Hepatocyte (in vitro differentiated cells): ENCODE measurements at regions not wholly inside any gene's neighbourhood (a gene's known extent, or its start where the extent isn't known, plus 50 kb on each side); places are given as distances from the start of the nearest gene placed in this dataset.

Source experiments
- DNase-seq: peaks from one replicate; pipeline ENCODE4 v3.0.0-alpha.2; 2016; ENCODE audit warnings: low spot score
- H2AFZ ChIP-seq: fragments of 200-600 bp; sonication (generic); 2 replicates; pipeline ENCODE4 v1.6.0; 2016; ENCODE audit warnings: antibody characterized with exemption, mild to moderate bottlenecking
- H3K27ac ChIP-seq: fragments of 200-600 bp; sonication (generic); 2 replicates; pipeline ENCODE4 v1.5.1; 2016; ENCODE audit warnings: mild to moderate bottlenecking
- H3K27me3 ChIP-seq: fragments of 200-600 bp; sonication (generic); 2 replicates; pipeline ENCODE4 v1.6.1; 2016
- H3K36me3 ChIP-seq: fragments of 200-600 bp; sonication (generic); replicated peaks from 2 replicates; pipeline ENCODE4 v1.5.1; 2016; ENCODE audit warnings: low read depth; ENCODE audit not compliant: insufficient read depth
- H3K4me1 ChIP-seq: fragments of 200-600 bp; sonication (generic); 2 replicates; pipeline ENCODE4 v1.5.1; 2016; ENCODE audit warnings: mild to moderate bottlenecking, moderate library complexity; ENCODE audit not compliant: insufficient read depth
- H3K4me2 ChIP-seq: fragments of 200-600 bp; sonication (generic); 2 replicates; pipeline ENCODE4 v1.6.0; 2016
- H3K4me3 ChIP-seq: fragments of 200-600 bp; sonication (generic); 2 replicates; pipeline ENCODE4 v1.5.1; 2016; ENCODE audit warnings: mild to moderate bottlenecking
- H3K79me2 ChIP-seq: fragments of 200-600 bp; sonication (generic); 2 replicates; pipeline ENCODE4 v1.6.0; 2017; ENCODE audit warnings: mild to moderate bottlenecking
- H3K9me2 ChIP-seq: fragments of 200-600 bp; sonication (generic); replicated peaks from 2 replicates; pipeline ENCODE4 v1.6.0; 2017; ENCODE audit warnings: mild to moderate bottlenecking; ENCODE audit not compliant: insufficient read depth
- H3K9me3 ChIP-seq: fragments of 200-600 bp; sonication (generic); 2 replicates; pipeline ENCODE4 v1.5.1; 2016; ENCODE audit warnings: low read depth, mild to moderate bottlenecking
- H4K20me1 ChIP-seq: fragments of 200-600 bp; sonication (generic); 2 replicates; pipeline ENCODE4 v1.6.0; 2016; ENCODE audit warnings: mild to moderate bottlenecking; ENCODE audit not compliant: insufficient read depth, poor library complexity, severe bottlenecking
- EZH2 ChIP-seq: fragments of 200-600 bp; sonication (generic); IDR thresholded peaks from 2 replicates; pipeline ENCODE4 v1.6.1; 2016; ENCODE audit warnings: antibody characterized with exemption, mild to moderate bottlenecking, borderline replicate concordance
- EZH2phosphoT487 ChIP-seq: fragments of 200-600 bp; sonication (generic); IDR thresholded peaks from one replicate; pipeline ENCODE4 v1.6.1; 2018; ENCODE audit warnings: antibody characterized with exemption, mild to moderate bottlenecking, low read depth, moderate library complexity; ENCODE audit not compliant: unreplicated experiment, severe bottlenecking
- WGBS: methylation state at CpG from one replicate; pipeline ENCODE4 v1.1.6; 2016; ENCODE audit warnings: low lambda C conversion rate; ENCODE audit errors: missing lambda C conversion rate; 5-methylcytosine and 5-hydroxymethylcytosine counted together
- TF ChIP-seq, protein P1 (sequence below): fragments of 200-600 bp; sonication (generic); IDR thresholded peaks from 2 replicates; pipeline ENCODE4 v1.5.1; 2016; ENCODE audit warnings: antibody characterized with exemption, mild to moderate bottlenecking; ENCODE audit not compliant: poor library complexity

DNA sequence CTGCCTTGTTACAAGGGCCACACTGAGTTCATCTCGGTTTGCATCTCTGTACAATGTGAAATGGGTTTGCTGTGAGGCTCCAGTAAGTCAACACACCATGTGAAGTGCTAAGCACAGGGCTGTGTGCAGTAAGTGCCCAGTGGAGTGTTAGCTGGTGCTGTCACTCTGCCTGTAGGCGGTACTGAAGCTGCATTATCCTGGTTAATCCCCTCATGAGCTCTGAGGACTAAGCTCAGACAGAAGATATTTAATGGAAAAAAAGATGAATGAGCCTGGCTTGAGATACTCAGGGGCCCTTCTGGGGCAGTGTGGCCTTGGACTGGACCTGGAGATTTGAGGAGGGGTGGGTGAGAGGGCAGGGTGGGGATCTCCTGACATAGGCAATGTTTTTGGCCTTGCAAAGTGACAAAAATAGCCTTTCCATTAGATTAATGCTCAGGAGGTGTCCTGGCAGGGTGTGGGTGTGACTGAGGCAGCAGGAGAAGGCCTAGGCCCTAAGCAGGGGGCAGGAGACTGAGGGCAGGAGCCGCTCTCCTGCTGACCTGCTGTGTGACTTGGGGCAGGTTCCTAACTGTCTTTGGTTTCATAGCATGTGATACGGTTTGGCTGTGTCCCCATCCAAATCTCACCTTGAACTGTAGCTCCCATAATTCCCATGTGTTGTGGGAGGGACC, 570.5 kb downstream of the PTPRU start:
- no peaks in the 10 kb centered on the region for H3K4me1 ChIP-seq
- no peak overlapping the region for H3K4me3 ChIP-seq
- no peaks in the 10 kb centered on the region for H3K9me2 ChIP-seq
- H3K36me3 ChIP-seq: no peaks in the 10 kb centered on the region
- H2AFZ ChIP-seq: no peak overlapping the region
- no peaks in the 10 kb centered on the region for H3K79me2 ChIP-seq
- H3K4me2 ChIP-seq: no peak overlapping the region
- 59% methylated on average over 4 of the region's 4 CpGs for WGBS
- DNase-seq: no peak
- no peaks in the 10 kb centered on the region for H4K20me1 ChIP-seq
- H3K27ac ChIP-seq: no peak overlapping the region
- peaks cover 6% of the 10 kb centered on the region for H3K27me3 ChIP-seq
- H3K9me3 ChIP-seq: no peaks in the 10 kb centered on the region
- no peak for TF ChIP-seq EZH2phosphoT487
- no peak for TF ChIP-seq EZH2
- TF ChIP-seq, protein P1, sequence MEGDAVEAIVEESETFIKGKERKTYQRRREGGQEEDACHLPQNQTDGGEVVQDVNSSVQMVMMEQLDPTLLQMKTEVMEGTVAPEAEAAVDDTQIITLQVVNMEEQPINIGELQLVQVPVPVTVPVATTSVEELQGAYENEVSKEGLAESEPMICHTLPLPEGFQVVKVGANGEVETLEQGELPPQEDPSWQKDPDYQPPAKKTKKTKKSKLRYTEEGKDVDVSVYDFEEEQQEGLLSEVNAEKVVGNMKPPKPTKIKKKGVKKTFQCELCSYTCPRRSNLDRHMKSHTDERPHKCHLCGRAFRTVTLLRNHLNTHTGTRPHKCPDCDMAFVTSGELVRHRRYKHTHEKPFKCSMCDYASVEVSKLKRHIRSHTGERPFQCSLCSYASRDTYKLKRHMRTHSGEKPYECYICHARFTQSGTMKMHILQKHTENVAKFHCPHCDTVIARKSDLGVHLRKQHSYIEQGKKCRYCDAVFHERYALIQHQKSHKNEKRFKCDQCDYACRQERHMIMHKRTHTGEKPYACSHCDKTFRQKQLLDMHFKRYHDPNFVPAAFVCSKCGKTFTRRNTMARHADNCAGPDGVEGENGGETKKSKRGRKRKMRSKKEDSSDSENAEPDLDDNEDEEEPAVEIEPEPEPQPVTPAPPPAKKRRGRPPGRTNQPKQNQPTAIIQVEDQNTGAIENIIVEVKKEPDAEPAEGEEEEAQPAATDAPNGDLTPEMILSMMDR: no peak

DNA sequence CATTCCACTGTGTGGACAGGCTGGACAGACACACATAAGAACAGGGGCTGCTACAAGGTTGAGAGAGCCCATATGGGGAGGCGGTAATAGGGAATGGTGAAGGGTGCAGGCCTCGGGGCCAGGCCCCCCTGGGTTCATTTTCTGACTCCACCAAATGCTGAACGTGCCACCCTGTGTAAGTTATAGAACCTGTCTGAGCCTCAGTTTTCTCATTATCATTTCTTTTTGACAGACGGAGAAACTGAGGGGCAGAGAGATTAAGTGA, 569.5 kb downstream of the PTPRU start:
- DNase-seq: no peak
- Histone ChIP-seq H3K4me1 (no peaks in the 10 kb centered on the region), H3K4me2 (no peak overlapping the region), H3K36me3 (no peaks in the 10 kb centered on the region), H3K9me2 (no peaks in the 10 kb centered on the region), H4K20me1 (no peaks in the 10 kb centered on the region), H3K27me3 (peaks cover 6% of the 10 kb centered on the region), H3K79me2 (no peaks in the 10 kb centered on the region), H3K4me3 (no peak overlapping the region), H3K9me3 (no peaks in the 10 kb centered on the region), H2AFZ (no peak overlapping the region), H3K27ac (no peak overlapping the region)
- TF ChIP-seq EZH2phosphoT487: no peak
- no peak for TF ChIP-seq EZH2
- TF ChIP-seq, protein P1: no peak
- WGBS: 89% methylated on average over 4 of the region's 4 CpGs

DNA sequence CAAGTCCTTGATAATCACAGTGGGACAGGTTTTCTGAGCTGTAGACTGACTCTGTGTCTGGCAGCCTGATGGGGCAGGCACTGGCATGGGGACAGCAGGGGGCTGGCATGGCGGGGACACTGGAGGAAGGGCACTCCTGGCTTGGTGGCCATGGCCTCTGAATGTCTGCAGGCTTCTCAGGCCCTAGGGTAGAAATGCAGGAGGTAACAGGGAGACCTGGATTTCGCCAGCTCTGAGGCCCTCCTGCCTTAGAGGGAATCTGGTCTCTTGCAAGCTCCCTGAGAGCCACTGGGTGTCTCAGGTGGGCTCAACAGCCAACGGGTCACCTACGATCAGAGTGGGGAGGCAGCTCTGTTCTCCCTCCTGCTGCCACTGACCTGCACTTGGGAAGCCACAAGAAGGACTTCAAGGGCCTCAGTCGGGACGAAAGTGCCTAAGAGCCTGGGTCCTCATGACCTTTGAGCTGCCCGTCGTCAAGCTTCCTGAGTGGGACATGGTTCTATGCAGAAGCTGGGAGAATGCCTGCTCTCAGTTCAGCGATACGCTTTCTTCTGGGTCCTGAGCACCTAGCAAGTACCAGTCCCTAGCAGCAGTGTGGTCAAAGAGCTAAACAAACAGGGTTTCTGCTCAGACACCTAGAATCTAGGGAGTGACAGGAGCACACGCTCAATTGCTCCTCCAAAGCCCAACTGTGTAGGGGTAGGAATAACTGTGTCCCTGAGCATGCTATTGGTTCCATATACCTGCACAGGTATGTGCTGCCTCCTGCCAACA, 569.0 kb downstream of the PTPRU start:
- no peaks in the 10 kb centered on the region for H3K4me1 ChIP-seq
- no peak overlapping the region for H3K27ac ChIP-seq
- no peak overlapping the region for H2AFZ ChIP-seq
- DNase-seq: no peak
- H3K4me2 ChIP-seq: no peak overlapping the region
- H3K36me3 ChIP-seq: no peaks in the 10 kb centered on the region
- WGBS: 76% methylated on average over 11 of the region's 11 CpGs
- no peaks in the 10 kb centered on the region for H3K9me2 ChIP-seq
- H3K27me3 ChIP-seq: peaks cover 6% of the 10 kb centered on the region
- TF ChIP-seq EZH2phosphoT487 (no peak), EZH2 (no peak)
- TF ChIP-seq, protein P1: no peak
- H3K79me2 ChIP-seq: no peaks in the 10 kb centered on the region
- H4K20me1 ChIP-seq: no peaks in the 10 kb centered on the region
- H3K9me3 ChIP-seq: no peaks in the 10 kb centered on the region
- no peak overlapping the region for H3K4me3 ChIP-seq
